ENCODE measurements at regions not wholly inside any gene's neighbourhood (a gene's known extent, or its start where the extent isn't known, plus 50 kb on each side); places are given as distances from the start of the nearest gene placed in this dataset.
"Not testable (repeated sequence)": the region's sequence is repeated elsewhere in the genome, so short reads cannot be mapped to it uniquely, and the experiment has no call there.

DNA sequence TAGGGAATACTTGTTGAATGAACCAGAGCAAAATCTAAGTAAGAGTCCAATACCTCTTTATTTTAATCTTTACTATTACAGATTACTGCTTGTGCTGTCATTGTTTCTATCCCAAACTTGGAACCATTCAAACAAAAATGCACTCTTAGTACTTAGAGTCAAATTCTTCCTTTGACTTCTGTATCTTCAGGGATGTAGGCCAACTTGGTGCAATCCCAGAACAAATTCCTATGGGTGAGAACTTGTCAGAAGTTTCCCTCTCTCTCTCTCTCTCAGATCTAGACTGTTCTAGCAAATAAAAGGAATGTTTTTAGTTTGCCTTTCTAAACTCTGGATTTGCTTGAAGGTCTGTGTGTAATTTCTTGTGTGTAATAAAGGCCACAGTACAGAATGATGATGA, 329.0 kb upstream of the TMTC4 start:
- CTCF ChIA-PET = no interaction called here
- POLR2A ChIA-PET = no interaction called here

DNA sequence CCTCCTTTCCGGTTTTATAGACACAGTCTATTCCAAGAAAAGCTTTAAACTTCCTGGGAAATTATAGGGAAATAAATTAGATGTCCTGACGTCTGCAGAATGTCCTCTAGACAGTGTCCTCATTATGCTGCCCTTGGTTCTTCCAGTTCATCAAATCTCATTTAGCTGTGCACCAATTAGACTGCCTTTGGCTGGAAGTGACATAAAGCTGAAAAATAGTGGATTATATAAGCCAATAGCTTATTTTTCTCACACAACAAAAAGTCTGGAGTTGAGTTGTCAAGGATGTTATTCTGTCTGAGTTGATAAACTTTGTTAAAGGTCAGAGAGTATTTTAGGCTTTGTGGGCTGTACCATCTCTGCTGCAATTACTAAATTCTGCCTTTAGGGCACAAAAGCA, 314.8 kb upstream of the TMTC4 start:
- POLR2A ChIA-PET = no interaction called here
- CTCF ChIA-PET = no interaction called here

- ChIA-PET POLR2A (no interaction called here), CTCF (no interaction called here)
Observed at GRCh38 chr13:100988921-100989320, 314.3 kb upstream of the TMTC4 start.

- CTCF ChIA-PET = no interaction called here
- POLR2A ChIA-PET = no interaction called here
Observed at GRCh38 chr13:100987948-100988347, 313.4 kb upstream of the TMTC4 start.

DNA sequence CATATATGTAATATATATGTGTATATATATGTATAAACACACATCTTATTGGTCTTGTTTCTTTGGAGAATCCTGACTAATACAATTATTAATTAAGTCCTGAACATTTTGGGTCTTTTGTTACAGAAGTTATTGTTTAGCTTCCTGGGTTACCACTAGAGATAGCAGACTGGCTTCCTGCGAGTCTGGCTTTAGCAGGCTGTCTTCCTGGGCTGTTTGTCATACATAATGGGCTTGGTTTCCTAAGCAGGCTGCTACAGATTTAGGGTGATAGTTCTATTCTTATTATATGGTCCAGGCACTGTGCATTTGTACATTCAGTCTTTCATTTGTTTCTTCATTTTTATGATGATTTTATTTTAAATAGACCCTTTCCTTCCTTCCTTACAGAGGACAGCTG, 312.0 kb upstream of the TMTC4 start:
- ChIA-PET CTCF (no interaction called here), POLR2A (no interaction called here)

GRCh38 chr13:100984085-100984705, 309.6 kb upstream of the TMTC4 start:
- ChIA-PET CTCF (no interaction called here), POLR2A (interaction anchor here (0.8 kb wide), 1 partner anchor 137 kb away, joined by 3 read pairs; no protein-coding TSS in a partner anchor)

DNA sequence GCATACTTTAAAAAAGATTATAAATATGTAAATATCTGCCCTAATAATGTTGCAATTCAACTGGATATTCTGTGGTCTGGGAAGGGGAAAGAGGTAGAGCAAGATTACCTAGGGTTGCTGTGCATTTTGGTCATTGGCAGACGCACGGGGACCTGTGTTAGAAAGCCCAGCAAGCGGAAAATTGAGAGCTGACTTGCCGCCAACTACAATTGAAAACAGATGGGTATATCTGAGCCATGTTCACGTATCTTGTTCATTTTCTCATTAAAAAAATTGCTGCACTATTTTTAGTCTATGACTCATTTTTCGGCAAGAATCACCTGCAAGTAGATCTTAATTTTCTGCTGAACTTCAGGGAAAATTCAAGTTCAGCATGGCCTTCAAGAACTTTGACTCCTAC, 308.5 kb upstream of the TMTC4 start:
- ChIA-PET CTCF (no interaction called here), POLR2A (no interaction called here)

DNA sequence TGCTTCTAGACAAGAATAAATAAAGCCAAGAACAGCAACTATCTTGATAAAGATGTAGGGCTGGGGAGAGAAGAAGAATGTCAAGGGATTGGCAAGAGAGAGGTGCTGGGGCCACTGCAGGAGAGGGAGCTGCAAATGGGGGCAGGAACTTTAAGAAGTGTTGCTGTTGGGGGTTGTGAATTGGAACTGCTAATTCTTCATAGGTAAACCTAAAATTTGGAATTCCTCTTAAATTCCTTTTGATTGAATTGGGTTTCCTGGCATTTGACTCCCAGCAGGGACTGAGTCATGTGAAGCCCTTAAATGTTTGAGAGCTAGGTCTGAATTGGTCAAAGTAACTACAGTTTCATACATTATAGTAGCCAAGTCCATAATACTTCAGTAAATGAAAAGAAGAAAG, 305.6 kb upstream of the TMTC4 start:
- POLR2A ChIA-PET = no interaction called here
- CTCF ChIA-PET = no interaction called here

- ChIA-PET CTCF (no interaction called here), POLR2A (no interaction called here)
Observed at GRCh38 chr13:100977841-100978240, 303.2 kb upstream of the TMTC4 start.

DNA sequence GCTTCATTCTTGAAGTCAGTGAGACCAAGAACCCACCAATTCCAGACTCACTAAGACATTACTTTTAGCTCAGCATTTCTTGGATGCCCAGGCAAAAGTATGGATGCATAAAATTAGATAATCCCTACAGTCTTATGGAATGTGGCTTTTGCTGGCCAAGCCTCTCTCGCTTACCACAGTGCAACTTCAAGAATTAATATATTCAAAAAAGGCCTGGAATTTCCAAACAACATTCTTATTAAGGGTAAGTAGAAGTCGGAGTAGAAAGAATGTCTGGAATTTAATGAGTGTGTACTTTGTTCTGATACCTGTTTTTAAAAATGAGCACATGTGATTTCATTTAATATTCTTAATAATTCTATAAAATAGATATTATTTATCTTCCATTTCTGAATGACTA, 302.4 kb upstream of the TMTC4 start:
- POLR2A ChIA-PET = no interaction called here

DNA sequence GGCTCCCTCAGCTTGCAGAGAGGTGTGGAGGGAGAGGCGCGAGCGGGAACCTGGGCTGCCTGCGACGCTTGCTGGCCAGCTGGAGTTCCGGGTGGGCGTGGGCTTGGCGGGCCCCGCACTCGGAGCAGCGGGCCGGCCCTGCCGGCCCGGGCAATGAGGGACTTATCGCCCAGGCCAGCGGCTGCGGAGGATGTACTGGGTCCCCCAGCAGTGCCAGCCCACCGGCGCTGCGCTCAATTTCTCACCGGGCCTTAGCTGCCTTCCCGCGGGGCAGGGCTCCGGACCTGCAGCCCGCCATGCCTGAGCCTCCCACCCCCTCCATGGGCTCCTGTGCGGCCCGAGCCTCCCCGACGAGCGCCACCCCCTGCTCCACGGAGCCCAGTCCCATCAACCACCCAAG, 301.1 kb upstream of the TMTC4 start:
- CTCF ChIA-PET, POLR2A ChIA-PET: not testable (repeated sequence)

More for the DNA sequence above, 302.4 kb upstream of the TMTC4 start:
- CTCF ChIA-PET = no interaction called here

DNA sequence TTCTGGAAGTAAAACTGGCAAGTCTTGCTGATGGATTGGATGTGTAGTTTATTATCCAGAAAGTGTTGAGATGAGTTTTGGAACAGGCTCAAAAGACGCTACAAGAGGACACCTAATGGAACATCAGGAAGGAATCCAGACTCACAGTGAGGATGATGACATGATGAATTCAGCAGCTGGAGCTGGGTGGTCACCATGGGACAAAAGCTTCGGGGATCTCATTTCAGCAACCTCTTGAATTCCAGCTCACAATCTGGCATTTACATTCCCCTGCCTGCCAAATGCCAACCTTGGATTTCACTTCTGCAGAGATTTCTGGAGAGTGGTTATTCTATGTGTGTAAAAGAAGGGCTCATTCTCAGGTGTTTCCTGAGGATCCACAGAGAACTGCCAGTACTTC, 288.0 kb upstream of the TMTC4 start:
- ChIA-PET POLR2A (no interaction called here), CTCF (no interaction called here)

GRCh38 chr13:100961186-100961585, 286.6 kb upstream of the TMTC4 start:
- ChIA-PET POLR2A (no interaction called here), CTCF (no interaction called here)

DNA sequence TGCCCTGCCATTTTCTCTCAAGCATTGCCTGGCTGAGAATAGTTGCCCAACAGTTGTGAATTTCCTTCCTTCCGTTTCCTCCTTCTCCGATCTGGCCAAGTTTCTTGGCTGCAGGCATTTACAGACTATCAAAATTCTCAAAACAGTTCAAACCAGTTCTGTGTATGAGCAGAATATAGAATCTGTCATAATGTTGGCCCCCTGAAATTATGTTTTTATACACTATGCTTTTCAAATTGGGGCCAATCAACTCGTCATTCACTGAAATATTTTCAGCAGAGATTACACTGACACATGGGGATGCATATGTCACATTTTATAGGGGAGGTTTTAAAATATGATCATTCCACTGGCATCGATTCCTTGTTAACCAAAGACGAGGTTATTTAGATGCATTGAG, 284.2 kb upstream of the TMTC4 start:
- ChIA-PET POLR2A (no interaction called here), CTCF (no interaction called here)

DNA sequence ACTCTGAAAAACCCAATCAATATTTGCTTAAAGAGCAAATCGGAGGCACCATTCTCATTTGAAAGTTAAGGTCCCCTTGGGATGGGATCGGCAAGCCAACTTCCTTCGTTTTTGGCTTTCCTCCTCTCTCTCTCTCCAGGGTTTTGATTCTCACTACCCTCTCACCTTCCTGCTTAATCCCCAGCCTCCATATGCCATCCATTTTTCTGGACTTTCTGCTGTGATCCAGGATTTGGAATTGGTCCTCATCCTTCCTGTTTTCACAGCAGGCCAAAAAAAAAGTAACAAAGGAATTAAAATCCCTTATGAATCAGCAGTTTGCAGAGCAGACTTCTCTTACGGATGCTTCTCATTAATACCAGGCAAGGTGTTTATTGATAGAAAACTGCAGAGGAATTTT, 283.1 kb upstream of the TMTC4 start:
- POLR2A ChIA-PET = no interaction called here
- CTCF ChIA-PET = no interaction called here

- POLR2A ChIA-PET = no interaction called here
- CTCF ChIA-PET = no interaction called here
Observed at GRCh38 chr13:100954430-100955305, 280.1 kb upstream of the TMTC4 start.

DNA sequence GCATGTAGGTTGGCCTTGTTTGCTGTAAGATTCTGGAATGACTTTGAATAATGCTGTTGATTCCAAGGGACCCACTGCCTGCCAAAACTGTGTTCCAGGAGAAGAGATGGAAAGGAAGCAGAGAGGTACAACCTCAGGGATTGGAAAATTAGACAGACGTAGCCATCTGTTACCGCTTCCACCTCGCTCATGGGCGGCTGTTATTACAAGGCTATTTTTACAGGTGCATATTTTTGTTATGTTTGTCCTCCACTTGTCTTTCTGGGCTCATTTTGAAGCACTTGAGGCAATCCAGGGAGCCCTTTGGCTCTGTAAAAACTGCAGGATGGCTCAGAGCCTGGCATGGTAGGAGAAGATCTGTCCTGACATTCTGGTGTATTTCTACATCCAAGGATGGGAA, 276.4 kb upstream of the TMTC4 start:
- ChIA-PET POLR2A (no interaction called here), CTCF (no interaction called here)

GRCh38 chr13:100948937-100949336, 274.3 kb upstream of the TMTC4 start:
- CTCF ChIA-PET, POLR2A ChIA-PET: not testable (repeated sequence)

DNA sequence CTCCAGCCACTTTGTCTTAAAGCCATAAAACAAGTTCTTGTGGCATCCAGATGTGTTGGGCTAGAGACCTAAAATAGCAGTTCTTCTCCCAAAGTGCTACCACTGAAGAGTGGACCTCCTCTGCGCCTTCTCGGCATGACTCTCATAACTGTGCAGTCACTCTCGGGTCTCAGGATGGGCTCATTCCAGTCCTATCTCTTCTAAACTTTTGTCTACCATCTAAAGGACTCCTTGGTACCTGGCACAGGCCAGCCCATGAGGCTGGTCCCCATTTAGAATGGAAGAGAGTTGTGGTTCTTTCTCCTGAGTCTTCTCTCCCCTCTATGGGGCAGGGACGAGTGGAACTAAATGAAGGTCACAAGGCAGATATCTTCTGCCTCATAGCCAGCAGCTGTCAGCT, 272.0 kb upstream of the TMTC4 start:
- POLR2A ChIA-PET = no interaction called here

GRCh38 chr13:100944791-100945345, 270.3 kb upstream of the TMTC4 start:
- ChIA-PET POLR2A (no interaction called here), CTCF (no interaction called here)

More for the DNA sequence above, 272.0 kb upstream of the TMTC4 start:
- CTCF ChIA-PET = no interaction called here

GRCh38 chr13:100942742-100943141, 268.1 kb upstream of the TMTC4 start:
- POLR2A ChIA-PET = no interaction called here
- CTCF ChIA-PET = no interaction called here
